Left ventricle myocardium inferior (tissue), 1 donor: ENCODE measurements at regions not wholly inside any gene's neighbourhood (a gene's known extent, or its start where the extent isn't known, plus 50 kb on each side); places are given as distances from the start of the nearest gene placed in this dataset.

Source experiments
- DNase-seq: peaks from one replicate; pipeline ENCODE4 v3.0.0-alpha.2; 2020
- H3K27ac ChIP-seq: fragments of 200-600 bp; replicated peaks from 2 replicates; pipeline ENCODE4 v1.8.0; 2021
- H3K27me3 ChIP-seq: fragments of 200-600 bp; 2 replicates; pipeline ENCODE4 v1.8.0; 2021; ENCODE audit warnings: low read depth
- H3K36me3 ChIP-seq: fragments of 200-600 bp; 2 replicates; pipeline ENCODE4 v1.8.0; 2021
- H3K4me1 ChIP-seq: fragments of 200-600 bp; 2 replicates; pipeline ENCODE4 v1.8.0; 2021
- H3K4me3 ChIP-seq: fragments of 200-600 bp; 2 replicates; pipeline ENCODE4 v1.8.0; 2021; ENCODE audit warnings: mild to moderate bottlenecking, moderate library complexity
- H3K9me3 ChIP-seq: fragments of 200-600 bp; replicated peaks from 2 replicates; pipeline ENCODE4 v1.8.0; 2021
- intact Hi-C: fragments of 100-400 bp; cut with micrococcal nuclease; formaldehyde crosslinking; loops from one replicate; pipeline ENCODE4 v1.11.0; 2022
- TF ChIP-seq, protein P1 (sequence below): fragments of 200-600 bp; IDR thresholded peaks from 2 replicates; pipeline ENCODE4 v1.8.0; 2021; ENCODE audit warnings: antibody characterized with exemption, mild to moderate bottlenecking, borderline replicate concordance
- donor health status: DM: no; HTN: yes; CAD: no; lungs with severe emphysema.

DNA sequence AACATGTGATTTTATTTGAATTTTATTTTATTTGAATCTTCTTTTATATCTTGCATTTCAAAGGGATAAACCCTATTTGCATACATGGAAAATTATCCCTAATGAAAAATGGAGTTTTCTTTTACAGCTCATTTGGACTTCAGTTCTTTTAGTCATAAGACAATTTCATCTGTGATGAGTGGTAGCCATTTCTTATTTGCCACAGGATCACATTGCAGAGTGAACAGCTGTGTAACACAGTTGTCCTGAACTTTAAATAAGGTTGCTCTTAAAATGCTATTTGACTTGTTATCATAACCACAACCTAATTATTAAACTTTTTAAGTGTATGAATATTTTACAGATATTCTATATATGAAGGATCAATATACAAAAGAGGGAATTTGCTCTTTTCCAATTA, 221.7 kb upstream of the ROPN1 start:
- peaks cover under 1% of the 10 kb centered on the region for H3K4me1 ChIP-seq
- intact Hi-C loops, result no loop called here
- TF ChIP-seq, protein P1, sequence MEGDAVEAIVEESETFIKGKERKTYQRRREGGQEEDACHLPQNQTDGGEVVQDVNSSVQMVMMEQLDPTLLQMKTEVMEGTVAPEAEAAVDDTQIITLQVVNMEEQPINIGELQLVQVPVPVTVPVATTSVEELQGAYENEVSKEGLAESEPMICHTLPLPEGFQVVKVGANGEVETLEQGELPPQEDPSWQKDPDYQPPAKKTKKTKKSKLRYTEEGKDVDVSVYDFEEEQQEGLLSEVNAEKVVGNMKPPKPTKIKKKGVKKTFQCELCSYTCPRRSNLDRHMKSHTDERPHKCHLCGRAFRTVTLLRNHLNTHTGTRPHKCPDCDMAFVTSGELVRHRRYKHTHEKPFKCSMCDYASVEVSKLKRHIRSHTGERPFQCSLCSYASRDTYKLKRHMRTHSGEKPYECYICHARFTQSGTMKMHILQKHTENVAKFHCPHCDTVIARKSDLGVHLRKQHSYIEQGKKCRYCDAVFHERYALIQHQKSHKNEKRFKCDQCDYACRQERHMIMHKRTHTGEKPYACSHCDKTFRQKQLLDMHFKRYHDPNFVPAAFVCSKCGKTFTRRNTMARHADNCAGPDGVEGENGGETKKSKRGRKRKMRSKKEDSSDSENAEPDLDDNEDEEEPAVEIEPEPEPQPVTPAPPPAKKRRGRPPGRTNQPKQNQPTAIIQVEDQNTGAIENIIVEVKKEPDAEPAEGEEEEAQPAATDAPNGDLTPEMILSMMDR, result no peak
- H3K27ac ChIP-seq, result no peak overlapping the region
- H3K27me3 ChIP-seq, result no peaks in the 10 kb centered on the region
- no peaks in the 10 kb centered on the region for H3K36me3 ChIP-seq
- no peaks in the 10 kb centered on the region for H3K9me3 ChIP-seq
- no peak overlapping the region for H3K4me3 ChIP-seq
- no peak for DNase-seq

DNA sequence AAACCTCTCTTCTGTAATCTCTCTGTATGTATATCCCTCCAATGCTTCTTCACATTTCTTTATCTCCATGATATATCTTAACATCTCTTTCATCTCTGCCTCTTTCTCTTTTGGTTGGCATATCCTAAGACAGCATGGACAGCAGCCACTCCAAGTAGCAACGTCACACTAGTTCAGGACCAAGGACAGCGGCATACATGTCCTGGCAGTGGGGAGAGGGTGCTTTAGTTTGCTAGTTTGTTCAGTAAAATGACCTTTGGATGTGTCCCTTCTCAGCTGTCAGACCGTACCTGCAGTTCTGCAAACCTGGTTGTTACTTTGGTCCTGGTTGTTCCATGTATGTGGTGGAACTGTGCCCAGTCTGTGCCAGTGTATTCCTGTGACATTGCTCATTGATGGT, 225.6 kb upstream of the ROPN1 start:
- TF ChIP-seq, protein P1, result no peak
- intact Hi-C loops, result no loop called here
- Histone ChIP-seq H3K27me3 (no peaks in the 10 kb centered on the region), H3K36me3 (no peaks in the 10 kb centered on the region), H3K4me3 (no peak overlapping the region), H3K4me1 (no peaks in the 10 kb centered on the region), H3K9me3 (no peaks in the 10 kb centered on the region), H3K27ac (no peak overlapping the region)
- DNase-seq, result peak; percentile 28

DNA sequence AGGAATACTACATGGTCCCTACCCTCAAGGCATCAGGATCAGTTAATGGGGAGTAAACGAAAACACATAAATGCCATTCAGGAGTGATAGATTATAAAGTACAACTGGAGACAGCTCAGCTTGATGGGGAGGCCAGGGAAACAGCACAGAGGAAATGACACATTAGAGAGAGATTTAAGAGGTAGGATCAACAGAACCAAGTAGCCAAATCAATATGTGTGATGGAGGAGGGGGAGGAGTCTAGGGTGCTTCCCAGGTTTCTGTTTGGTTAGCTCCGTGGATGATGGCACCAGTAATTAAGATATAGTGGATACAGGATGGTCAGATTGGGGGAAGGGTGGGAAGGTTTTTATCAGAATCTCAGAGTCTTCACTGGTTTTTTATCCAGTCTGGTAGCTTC, 229.5 kb upstream of the ROPN1 start:
- Histone ChIP-seq H3K9me3 (no peaks in the 10 kb centered on the region), H3K4me3 (no peak overlapping the region), H3K27ac (no peak overlapping the region), H3K4me1 (peaks cover 4% of the 10 kb centered on the region), H3K36me3 (no peaks in the 10 kb centered on the region), H3K27me3 (no peaks in the 10 kb centered on the region)
- DNase-seq, result no peak
- TF ChIP-seq, protein P1, result no peak
- intact Hi-C loops, result no loop called here

DNA sequence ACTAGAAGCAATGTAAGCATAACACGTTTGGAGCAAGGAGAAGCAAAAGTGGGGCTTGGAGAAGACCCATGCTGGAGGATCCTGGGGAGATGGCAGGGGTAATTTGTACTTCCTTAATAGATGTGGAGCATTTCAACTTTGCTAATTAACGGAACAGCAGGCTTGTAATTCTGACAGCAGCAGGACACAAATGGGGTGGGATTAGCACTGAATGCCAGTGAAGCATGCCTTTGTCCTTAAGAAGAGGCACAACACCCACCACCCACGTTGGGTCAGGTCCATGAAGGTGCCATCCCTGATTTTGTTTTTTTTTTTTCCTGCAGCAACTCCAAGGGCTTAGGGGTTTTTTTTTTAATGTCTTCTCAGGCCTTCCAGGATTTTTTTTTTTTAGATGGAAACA, 231.9 kb upstream of the ROPN1 start:
- Histone ChIP-seq H3K27ac (no peak overlapping the region), H3K4me3 (no peak overlapping the region), H3K4me1 (peaks cover 6% of the 10 kb centered on the region), H3K36me3 (peaks cover 9% of the 10 kb centered on the region), H3K27me3 (no peaks in the 10 kb centered on the region), H3K9me3 (peaks cover 10% of the 10 kb centered on the region)
- no peak for DNase-seq
- TF ChIP-seq, protein P1, result no peak
- intact Hi-C loops, result no loop called here

DNA sequence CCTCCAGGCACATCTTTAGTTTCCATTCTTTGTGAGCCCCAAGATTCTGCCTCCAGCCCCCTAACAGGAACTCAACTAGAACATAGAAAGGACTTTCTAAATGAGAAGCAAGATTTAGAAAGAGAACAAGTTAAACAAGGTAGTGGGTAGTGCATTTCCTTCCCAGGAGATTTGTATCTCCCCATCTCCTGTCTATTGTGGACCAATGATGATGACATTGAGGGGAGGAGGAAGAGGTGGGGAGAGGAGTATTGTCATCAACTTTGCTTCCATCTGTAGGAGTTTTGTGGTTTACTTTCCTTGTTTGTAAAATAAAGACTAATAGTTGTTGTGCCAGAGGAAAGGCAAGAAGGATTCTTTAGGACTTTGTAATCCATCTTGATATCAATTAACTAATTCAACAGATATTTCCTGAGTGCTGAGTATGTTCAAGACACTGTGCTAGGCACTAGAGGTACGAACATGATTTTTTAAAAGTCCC, 235.3 kb upstream of the ROPN1 start:
- H3K4me1 ChIP-seq, result peaks cover 16% of the 10 kb centered on the region
- H3K4me3 ChIP-seq, result no peak overlapping the region
- DNase-seq, result no peak
- H3K27me3 ChIP-seq, result no peaks in the 10 kb centered on the region
- H3K36me3 ChIP-seq, result peaks cover 10% of the 10 kb centered on the region
- intact Hi-C loops, result no loop called here
- H3K9me3 ChIP-seq, result peaks cover 11% of the 10 kb centered on the region
- TF ChIP-seq, protein P1, result no peak
- H3K27ac ChIP-seq, result no peak overlapping the region

DNA sequence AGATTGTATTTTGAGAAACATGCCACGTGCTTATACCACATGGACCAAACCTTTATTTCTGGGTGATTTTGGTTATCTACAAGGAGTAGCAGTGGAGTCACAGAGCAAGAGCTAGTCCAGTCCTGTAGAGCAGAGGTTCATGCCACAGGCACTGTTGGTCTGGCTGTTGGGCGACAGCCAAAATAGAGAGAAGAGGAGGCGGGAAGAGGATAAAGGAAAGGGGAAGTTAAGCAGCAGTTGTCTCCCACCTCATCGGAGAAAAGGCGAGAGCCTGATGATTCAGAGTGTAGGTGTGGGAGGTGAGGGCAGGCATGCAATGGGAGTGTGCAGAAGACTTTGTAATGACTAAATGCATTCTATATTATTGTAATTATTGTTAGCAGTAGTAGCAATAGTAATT, 237.5 kb upstream of the ROPN1 start:
- Histone ChIP-seq H3K36me3 (peaks cover 10% of the 10 kb centered on the region), H3K4me1 (peaks cover 21% of the 10 kb centered on the region)

More for the DNA sequence above, 237.5 kb upstream of the ROPN1 start:
- peaks cover 11% of the 10 kb centered on the region for H3K9me3 ChIP-seq
- H3K4me3 ChIP-seq, result no peak overlapping the region
- DNase-seq, result no peak
- no peak overlapping the region for H3K27ac ChIP-seq
- TF ChIP-seq, protein P1, result no peak
- no peaks in the 10 kb centered on the region for H3K27me3 ChIP-seq
- intact Hi-C loops, result no loop called here
